Coronary artery (tissue), 2 donors: ENCODE measurements at regions not wholly inside any gene's neighbourhood (a gene's known extent, or its start where the extent isn't known, plus 50 kb on each side); places are given as distances from the start of the nearest gene placed in this dataset.
"Not testable (repeated sequence)": the region's sequence is repeated elsewhere in the genome, so short reads cannot be mapped to it uniquely, and the experiment has no call there.

Experiments used
- DNase-seq: peaks from one replicate; pipeline ENCODE4 v3.0.0-alpha.2; 2017; ENCODE audit warnings: low spot score
- H3K27ac ChIP-seq, 2 donors: fragments of 200-600 bp; sonication (generic); one replicate each; pipeline ENCODE4 v1.5.1; 2016 to 2019
- H3K4me3 ChIP-seq: fragments of 200-600 bp; sonication (generic); 2 replicates; pipeline ENCODE4 v1.5.1; 2016; ENCODE audit warnings: mild to moderate bottlenecking, moderate library complexity
- TF ChIP-seq, protein P1 (sequence below): fragments of 200-600 bp; sonication (generic); IDR thresholded peaks from one replicate; pipeline ENCODE4 v1.5.1; 2019; ENCODE audit warnings: antibody characterized with exemption

DNA sequence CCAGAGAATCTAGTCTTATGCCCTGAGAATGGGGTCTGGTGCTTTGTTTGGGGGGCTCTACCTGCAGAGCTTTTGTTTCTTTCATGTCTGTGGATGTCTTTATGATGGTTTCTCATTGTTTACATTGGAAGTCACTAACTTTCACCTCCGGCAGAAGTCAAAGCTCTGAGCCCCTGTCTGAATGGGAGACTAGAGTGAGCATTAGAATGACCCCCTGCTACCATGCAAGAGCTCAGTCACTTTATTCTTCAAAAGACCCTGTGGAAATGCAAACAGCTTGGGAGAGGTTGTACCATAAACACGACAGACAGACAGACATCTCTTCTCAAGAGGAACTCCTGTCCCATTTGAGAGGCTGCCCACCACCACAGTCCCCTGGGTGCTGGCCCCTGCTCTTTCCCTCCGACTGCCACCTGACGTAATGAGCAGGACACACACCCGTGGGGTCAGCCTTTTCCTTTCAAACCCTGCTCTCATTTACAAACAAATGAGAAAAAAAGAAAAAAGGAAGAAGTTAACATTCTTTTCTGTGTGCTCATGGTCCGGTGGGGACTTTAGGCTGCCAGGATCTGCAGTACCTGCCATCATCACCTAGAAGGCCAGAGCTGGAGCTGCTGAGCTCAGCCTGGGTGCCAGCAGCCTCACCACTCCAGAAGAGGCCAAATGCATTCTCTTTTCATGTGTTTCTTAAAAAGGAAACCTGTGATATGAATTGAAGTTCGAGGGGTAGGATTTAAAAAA is 91.6 kb downstream of the FZD1 start:
- TF ChIP-seq, protein P1, sequence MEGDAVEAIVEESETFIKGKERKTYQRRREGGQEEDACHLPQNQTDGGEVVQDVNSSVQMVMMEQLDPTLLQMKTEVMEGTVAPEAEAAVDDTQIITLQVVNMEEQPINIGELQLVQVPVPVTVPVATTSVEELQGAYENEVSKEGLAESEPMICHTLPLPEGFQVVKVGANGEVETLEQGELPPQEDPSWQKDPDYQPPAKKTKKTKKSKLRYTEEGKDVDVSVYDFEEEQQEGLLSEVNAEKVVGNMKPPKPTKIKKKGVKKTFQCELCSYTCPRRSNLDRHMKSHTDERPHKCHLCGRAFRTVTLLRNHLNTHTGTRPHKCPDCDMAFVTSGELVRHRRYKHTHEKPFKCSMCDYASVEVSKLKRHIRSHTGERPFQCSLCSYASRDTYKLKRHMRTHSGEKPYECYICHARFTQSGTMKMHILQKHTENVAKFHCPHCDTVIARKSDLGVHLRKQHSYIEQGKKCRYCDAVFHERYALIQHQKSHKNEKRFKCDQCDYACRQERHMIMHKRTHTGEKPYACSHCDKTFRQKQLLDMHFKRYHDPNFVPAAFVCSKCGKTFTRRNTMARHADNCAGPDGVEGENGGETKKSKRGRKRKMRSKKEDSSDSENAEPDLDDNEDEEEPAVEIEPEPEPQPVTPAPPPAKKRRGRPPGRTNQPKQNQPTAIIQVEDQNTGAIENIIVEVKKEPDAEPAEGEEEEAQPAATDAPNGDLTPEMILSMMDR = no peak
- Histone ChIP-seq H3K27ac (no peak overlapping the region), H3K4me3 (no peak overlapping the region)
- DNase-seq = no peak

DNA sequence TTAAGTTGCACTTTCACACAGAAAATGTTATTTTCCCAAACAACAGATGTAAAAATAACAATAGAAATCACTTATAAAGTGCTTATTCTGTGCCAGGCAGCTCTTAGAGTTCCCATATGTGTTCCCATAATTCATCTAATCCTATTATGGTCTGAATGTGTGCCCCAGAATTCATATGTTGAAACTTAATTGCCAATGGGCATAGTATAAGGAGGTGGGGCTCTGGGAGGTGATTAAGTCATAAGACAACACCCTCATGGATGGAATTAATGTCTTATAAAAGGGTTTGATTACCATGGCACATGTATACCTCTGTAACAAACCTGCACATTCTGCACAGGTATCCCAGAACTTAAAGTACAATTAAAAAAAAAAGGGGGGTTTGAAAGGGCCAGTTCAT is 92.7 kb downstream of the FZD1 start:
- DNase-seq = no peak
- H3K27ac ChIP-seq = no peak overlapping the region
- no peak overlapping the region for H3K4me3 ChIP-seq
- TF ChIP-seq, protein P1 = no peak

DNA sequence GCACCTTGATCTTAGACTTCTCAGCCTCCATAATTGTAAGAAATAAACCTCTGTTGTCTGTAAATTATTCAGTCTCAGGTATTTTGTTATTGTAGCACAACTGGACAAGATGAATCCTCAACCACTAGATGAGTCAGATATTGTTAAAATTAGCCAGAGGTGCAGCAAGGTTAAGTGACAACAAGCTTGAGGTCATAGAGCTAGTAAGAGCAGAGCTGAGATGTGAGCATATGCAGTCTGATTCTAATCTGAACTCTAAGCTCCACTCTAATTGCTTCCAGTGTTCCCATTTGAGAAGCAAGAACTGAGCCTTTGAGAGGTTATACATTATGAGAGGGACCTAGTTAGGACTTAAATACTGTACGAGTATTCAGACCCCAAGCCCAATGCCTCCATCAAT is 93.1 kb downstream of the FZD1 start:
- Histone ChIP-seq H3K27ac (no peak overlapping the region), H3K4me3 (no peak overlapping the region)
- TF ChIP-seq, protein P1 = no peak
- DNase-seq = no peak

DNA sequence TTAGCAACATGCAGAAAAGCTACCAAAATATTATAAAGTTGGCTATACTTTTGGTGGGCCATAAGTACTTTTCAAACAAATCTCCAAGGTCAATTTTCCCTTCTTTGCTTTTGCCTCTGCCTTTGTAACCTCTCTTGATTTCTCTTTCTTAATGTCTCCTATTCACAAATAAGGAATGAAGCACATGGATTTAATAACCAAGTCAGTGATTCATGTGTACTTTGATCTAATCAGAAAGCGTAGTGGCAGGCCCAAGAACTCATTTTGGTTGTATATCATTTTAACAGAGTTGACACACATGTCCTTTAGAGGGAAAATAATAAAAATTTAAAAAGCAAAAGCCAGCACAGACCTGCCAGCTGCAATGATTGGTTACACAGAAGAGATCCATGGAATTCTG is 93.7 kb downstream of the FZD1 start:
- H3K4me3 ChIP-seq = no peak overlapping the region
- TF ChIP-seq, protein P1 = no peak
- DNase-seq = no peak
- no peak overlapping the region for H3K27ac ChIP-seq

DNA sequence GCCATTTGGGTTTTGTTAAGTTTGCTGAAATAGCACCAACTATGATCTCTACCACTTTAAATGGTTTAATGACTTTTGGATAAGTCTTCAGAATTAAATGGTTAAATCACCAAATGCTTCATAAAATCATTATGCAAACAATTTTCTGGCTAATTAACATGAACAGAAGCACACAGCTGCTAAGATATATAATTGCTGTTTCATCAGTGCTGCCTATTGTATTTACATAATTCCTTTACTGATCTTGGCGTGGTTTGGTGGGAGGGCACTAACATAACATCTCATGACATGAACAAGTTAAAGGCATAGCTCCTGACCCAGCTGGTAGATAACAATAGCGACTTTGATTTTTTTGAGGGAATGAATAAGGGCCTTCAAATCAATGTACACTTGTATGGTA is 94.1 kb downstream of the FZD1 start:
- TF ChIP-seq, protein P1 = no peak
- no peak for DNase-seq

DNA sequence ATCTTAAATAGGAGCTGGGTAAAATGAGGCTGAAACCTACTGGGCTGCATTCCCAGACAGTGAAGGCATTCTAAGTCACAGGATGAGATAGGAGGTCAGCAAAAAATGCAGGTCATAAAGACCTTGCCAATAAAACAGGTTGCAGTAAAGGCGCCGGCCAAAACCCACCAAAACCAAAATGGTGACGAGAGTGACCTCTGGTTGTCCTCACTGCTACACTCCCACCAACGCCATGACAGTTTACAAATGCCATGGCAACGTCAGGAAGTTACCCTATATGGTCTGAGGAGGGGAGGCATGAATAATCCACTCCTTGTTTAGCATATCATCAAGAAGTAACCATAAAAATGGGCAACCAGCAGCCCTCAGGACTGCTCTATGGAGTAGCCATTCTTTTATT is 100.9 kb downstream of the FZD1 start:
- H3K27ac ChIP-seq, H3K4me3 ChIP-seq, DNase-seq: not testable (repeated sequence)

More for the DNA sequence above, 94.1 kb downstream of the FZD1 start:
- Histone ChIP-seq H3K27ac (no peak overlapping the region), H3K4me3 (no peak overlapping the region)

DNA sequence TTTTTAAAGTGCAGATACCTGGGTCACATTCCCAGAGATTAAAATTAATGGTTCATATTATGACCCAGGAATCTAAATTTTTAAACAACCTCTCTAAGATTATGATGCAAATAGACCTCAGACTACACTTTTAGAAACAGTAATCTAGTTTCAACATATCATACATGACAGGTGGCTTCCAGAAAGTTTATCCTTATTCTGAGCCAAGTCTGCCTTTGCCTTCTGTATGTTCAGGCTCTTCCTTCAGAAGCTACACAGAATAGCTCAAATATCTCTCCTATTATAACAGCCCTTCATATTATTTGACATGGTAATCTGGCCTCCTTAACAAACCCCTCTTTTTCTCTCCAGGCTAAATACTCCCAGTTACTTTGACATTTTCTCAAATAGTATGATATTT is 101.9 kb downstream of the FZD1 start:
- TF ChIP-seq, protein P1 = no peak
- no peak overlapping the region for H3K4me3 ChIP-seq
- H3K27ac ChIP-seq = no peak overlapping the region
- no peak for DNase-seq
